GM12878 (cell line): ENCODE measurements at regions not wholly inside any gene's neighbourhood (a gene's known extent, or its start where the extent isn't known, plus 50 kb on each side); places are given as distances from the start of the nearest gene placed in this dataset.
A peak's percentile ranks its signal among the peaks of the same experiment; 100 is the strongest.

Source experiments
- ASH2L ChIP-seq: fragments of 300-600, 200-600 bp; sonication (generic); IDR thresholded peaks from 2 replicates; pipeline ENCODE4 v1.6.1; 2017; ENCODE audit warnings: low read depth, mild to moderate bottlenecking, borderline replicate concordance
- CBFB ChIP-seq: IDR thresholded peaks from 2 replicates; pipeline ENCODE4 v1.6.1; 2016; ENCODE audit warnings: antibody characterized with exemption, low read depth
- CBX5 ChIP-seq: sonication (generic); IDR thresholded peaks from 2 replicates; pipeline ENCODE4 v1.6.1; 2016; ENCODE audit warnings: low read depth, moderate library complexity, mild to moderate bottlenecking, inconsistent platforms
- CEBPZ ChIP-seq: fragments of 150-350 bp; IDR thresholded peaks from 2 replicates; pipeline ENCODE4 v1.6.1; 2016; ENCODE audit warnings: low read depth, low read length
- IKZF2 ChIP-seq, 2 experiments: fragments of 450-650 bp; IDR thresholded peaks; 2 replicates each; pipeline ENCODE4 v1.6.1; 2017; ENCODE audit warnings: mild to moderate bottlenecking in 2 of 2, moderate library complexity in 2 of 2
- LARP7 ChIP-seq: fragments of 450-650 bp; IDR thresholded peaks from 2 replicates; pipeline ENCODE4 v1.6.1; 2017; ENCODE audit warnings: mild to moderate bottlenecking
- MTA2 ChIP-seq: fragments of 450-650 bp; IDR thresholded peaks from 2 replicates; pipeline ENCODE4 v1.6.1; 2016; ENCODE audit warnings: low read depth, mild to moderate bottlenecking, moderate library complexity
- MTA3 ChIP-seq: IDR thresholded peaks from 2 replicates; pipeline ENCODE4 v1.6.1; 2012; ENCODE audit warnings: low read length, inconsistent platforms, borderline replicate concordance
- PRDM15 ChIP-seq: fragments of 450-650 bp; formaldehyde crosslinking; IDR thresholded peaks from 2 replicates; pipeline ENCODE4 v1.4.0; 2020; ENCODE audit warnings: mild to moderate bottlenecking, moderate library complexity
- RAD51 ChIP-seq: fragments of 450-650 bp; IDR thresholded peaks from 2 replicates; pipeline ENCODE4 v1.6.1; 2016; ENCODE audit warnings: moderate library complexity, mild to moderate bottlenecking, inconsistent platforms
- RBBP5 ChIP-seq: fragments of 200-600 bp; sonication (generic); conservative IDR thresholded peaks from 2 replicates; pipeline ENCODE4 v1.6.1; 2016
- RELA ChIP-seq: fragments of 450-650 bp; IDR thresholded peaks from 2 replicates; pipeline ENCODE4 v1.8.0; 2014; ENCODE audit warnings: borderline replicate concordance; ENCODE audit not compliant: partially characterized antibody
- REST ChIP-seq: IDR thresholded peaks from 2 replicates; pipeline ENCODE4 v1.6.1; 2012; ENCODE audit warnings: mild to moderate bottlenecking, low read depth, low read length
- SUPT20H ChIP-seq: IDR thresholded peaks from 2 replicates; pipeline ENCODE4 v1.6.1; 2011; ENCODE audit warnings: low read depth, mild to moderate bottlenecking, low read length, moderate library complexity, borderline replicate concordance; ENCODE audit not compliant: control insufficient read depth
- ZZZ3 ChIP-seq: IDR thresholded peaks from 2 replicates; pipeline ENCODE4 v1.6.1; 2011; ENCODE audit warnings: low read depth; ENCODE audit not compliant: control insufficient read depth, insufficient read length
- TF ChIP-seq, protein P1 (sequence below): IDR thresholded peaks from 2 replicates; pipeline ENCODE4 v1.6.1; 2012; ENCODE audit warnings: low read depth, low read length, improper control_type of control experiment
- TF ChIP-seq, protein P2 (sequence below): fragments of 450-650 bp; IDR thresholded peaks from 2 replicates; pipeline ENCODE4 v1.6.1; 2017; ENCODE audit warnings: mild to moderate bottlenecking, moderate library complexity

- no peak for TF ChIP-seq CEBPZ
- TF ChIP-seq RBBP5 = no peak
- TF ChIP-seq RAD51 = no peak
- TF ChIP-seq, protein P1, sequence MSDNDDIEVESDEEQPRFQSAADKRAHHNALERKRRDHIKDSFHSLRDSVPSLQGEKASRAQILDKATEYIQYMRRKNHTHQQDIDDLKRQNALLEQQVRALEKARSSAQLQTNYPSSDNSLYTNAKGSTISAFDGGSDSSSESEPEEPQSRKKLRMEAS = no peak
- TF ChIP-seq MTA2 = peak; percentile 93
- no peak for TF ChIP-seq REST
- no peak for TF ChIP-seq MTA3
- TF ChIP-seq PRDM15 = no peak
- no peak for TF ChIP-seq CBX5
- no peak for TF ChIP-seq CBFB
- TF ChIP-seq LARP7 = no peak
- no peak for TF ChIP-seq SUPT20H
- TF ChIP-seq ZZZ3 = no peak
- no peak for TF ChIP-seq RELA
- TF ChIP-seq, protein P2, sequence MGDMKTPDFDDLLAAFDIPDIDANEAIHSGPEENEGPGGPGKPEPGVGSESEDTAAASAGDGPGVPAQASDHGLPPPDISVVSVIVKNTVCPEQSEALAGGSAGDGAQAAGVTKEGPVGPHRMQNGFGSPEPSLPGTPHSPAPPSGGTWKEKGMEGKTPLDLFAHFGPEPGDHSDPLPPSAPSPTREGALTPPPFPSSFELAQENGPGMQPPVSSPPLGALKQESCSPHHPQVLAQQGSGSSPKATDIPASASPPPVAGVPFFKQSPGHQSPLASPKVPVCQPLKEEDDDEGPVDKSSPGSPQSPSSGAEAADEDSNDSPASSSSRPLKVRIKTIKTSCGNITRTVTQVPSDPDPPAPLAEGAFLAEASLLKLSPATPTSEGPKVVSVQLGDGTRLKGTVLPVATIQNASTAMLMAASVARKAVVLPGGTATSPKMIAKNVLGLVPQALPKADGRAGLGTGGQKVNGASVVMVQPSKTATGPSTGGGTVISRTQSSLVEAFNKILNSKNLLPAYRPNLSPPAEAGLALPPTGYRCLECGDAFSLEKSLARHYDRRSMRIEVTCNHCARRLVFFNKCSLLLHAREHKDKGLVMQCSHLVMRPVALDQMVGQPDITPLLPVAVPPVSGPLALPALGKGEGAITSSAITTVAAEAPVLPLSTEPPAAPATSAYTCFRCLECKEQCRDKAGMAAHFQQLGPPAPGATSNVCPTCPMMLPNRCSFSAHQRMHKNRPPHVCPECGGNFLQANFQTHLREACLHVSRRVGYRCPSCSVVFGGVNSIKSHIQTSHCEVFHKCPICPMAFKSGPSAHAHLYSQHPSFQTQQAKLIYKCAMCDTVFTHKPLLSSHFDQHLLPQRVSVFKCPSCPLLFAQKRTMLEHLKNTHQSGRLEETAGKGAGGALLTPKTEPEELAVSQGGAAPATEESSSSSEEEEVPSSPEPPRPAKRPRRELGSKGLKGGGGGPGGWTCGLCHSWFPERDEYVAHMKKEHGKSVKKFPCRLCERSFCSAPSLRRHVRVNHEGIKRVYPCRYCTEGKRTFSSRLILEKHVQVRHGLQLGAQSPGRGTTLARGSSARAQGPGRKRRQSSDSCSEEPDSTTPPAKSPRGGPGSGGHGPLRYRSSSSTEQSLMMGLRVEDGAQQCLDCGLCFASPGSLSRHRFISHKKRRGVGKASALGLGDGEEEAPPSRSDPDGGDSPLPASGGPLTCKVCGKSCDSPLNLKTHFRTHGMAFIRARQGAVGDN = no peak
- no peak for TF ChIP-seq ASH2L
- peak; percentile 87 to 90; a peak in 3 of 4 replicates for TF ChIP-seq IKZF2 (IDR thresholded peaks at IDR 0.05)
Measured at GRCh38 chr18:34033968-34034367, 190.7 kb downstream of the NOL4 start (continued).
